ENCODE measurements at regions not wholly inside any gene's neighbourhood (a gene's known extent, or its start where the extent isn't known, plus 50 kb on each side); places are given as distances from the start of the nearest gene placed in this dataset.

- Histone ChIP-seq H3K4me3 (ENCODE audit: low read depth in 1 of 2, low read length in 2 of 2) (no peak overlapping the region), H3K9me3 (ENCODE audit: control insufficient read depth in 2 of 2, insufficient read depth in 1 of 2, low read depth in 1 of 2, low read length in 1 of 2) (peaks cover 0 to 2% of the 10 kb centered on the region in 2 donors), H3K4me1 (ENCODE audit: control insufficient read depth in 2 of 2, insufficient read depth in 2 of 2, low read length in 1 of 2) (no peaks in the 10 kb centered on the region), H3K27me3 (ENCODE audit: control insufficient read depth in 1 of 2, insufficient read depth in 2 of 2, low read length in 2 of 2) (no peaks in the 10 kb centered on the region), H3K36me3 (ENCODE audit: control insufficient read depth in 2 of 2, insufficient read depth in 2 of 2, low read length in 1 of 2) (no peaks in the 10 kb centered on the region), H3K27ac (ENCODE audit: low read depth in 2 of 2, low read length in 1 of 2) (no peak overlapping the region)
- 75 to 81% methylated on average over 6 of the region's 6 CpGs for WGBS, 2 donors
These were observed 49.9 kb upstream of the LMO1 start for GRCh38 chr11:8313504-8314090.

All from esophagus (tissue), 2 donors.